Lung (tissue), 11 donors: ENCODE measurements at regions not wholly inside any gene's neighbourhood (a gene's known extent, or its start where the extent isn't known, plus 50 kb on each side); places are given as distances from the start of the nearest gene placed in this dataset.

Experiments used
- ATAC-seq: fragments of 200-7000 bp; cut with Tn5 transposase; one replicate; pipeline ENCODE4 v1.9.1; 2020; ENCODE audit warnings: moderate number of reproducible peaks; ENCODE audit not compliant: insufficient read depth, low FRiP score
- DNase-seq, 3 donors: peaks; one replicate each; pipeline ENCODE4 v3.0.0-alpha.2; 2013 to 2017
- H3K27ac ChIP-seq, 2 donors: one replicate each; pipeline ENCODE4 v1.5.1; 2013; ENCODE audit warnings: mild to moderate bottlenecking in 2 of 2, moderate library complexity in 2 of 2, control low read depth in 1 of 2, inconsistent platforms in 1 of 2, low read depth in 1 of 2, low read length in 1 of 2
- H3K27me3 ChIP-seq, 3 donors: one replicate each; pipeline ENCODE4 v1.5.1; 2013; ENCODE audit warnings: low read length in 2 of 3; ENCODE audit not compliant: control insufficient read depth in 3 of 3, insufficient read depth in 3 of 3
- H3K36me3 ChIP-seq, 4 donors: one replicate each; pipeline ENCODE4 v1.5.1; 2013; ENCODE audit warnings: low read length in 4 of 4, mild to moderate bottlenecking in 1 of 4, moderate library complexity in 1 of 4; ENCODE audit not compliant: control insufficient read depth in 4 of 4, insufficient read depth in 4 of 4
- H3K4me1 ChIP-seq, 5 donors: one replicate each; pipeline ENCODE4 v1.5.1; 2013; ENCODE audit warnings: low read length in 5 of 5, mild to moderate bottlenecking in 2 of 5, moderate library complexity in 1 of 5; ENCODE audit not compliant: control insufficient read depth in 5 of 5, insufficient read depth in 5 of 5
- H3K4me3 ChIP-seq: one replicate; pipeline ENCODE4 v1.5.1; 2013; ENCODE audit warnings: mild to moderate bottlenecking, control low read depth, moderate library complexity
- H3K9ac ChIP-seq, 2 donors: one replicate each; pipeline ENCODE4 v1.5.1; 2013; ENCODE audit warnings: low read length in 2 of 2, control low read depth in 1 of 2; ENCODE audit not compliant: insufficient read depth in 1 of 2
- H3K9me3 ChIP-seq, 4 donors: one replicate each; pipeline ENCODE4 v1.5.1; 2013; ENCODE audit warnings: low read length in 3 of 4, mild to moderate bottlenecking in 1 of 4, moderate library complexity in 1 of 4; ENCODE audit not compliant: control insufficient read depth in 4 of 4, insufficient read depth in 3 of 4
- WGBS, 2 donors: extraction: QIAGEN DNeasy Blood & Tissue Kit; methylation state at CpG; one replicate each; pipeline ENCODE4 v1.1.7; 2013; 5-methylcytosine and 5-hydroxymethylcytosine counted together
- TF ChIP-seq, protein P1 (sequence below): IDR thresholded peaks from 2 replicates; pipeline ENCODE4 v1.5.1; 2012; ENCODE audit warnings: mild to moderate bottlenecking; ENCODE audit errors: control extremely low read depth, extremely low read depth
- donor health status: control.
- donor health status: control.
- donor health status: Bipolar disorder and iron deficiency.
- donor health status: healthy.
- donor health status: DM: yes; HTN: yes; CAD: no.

DNA sequence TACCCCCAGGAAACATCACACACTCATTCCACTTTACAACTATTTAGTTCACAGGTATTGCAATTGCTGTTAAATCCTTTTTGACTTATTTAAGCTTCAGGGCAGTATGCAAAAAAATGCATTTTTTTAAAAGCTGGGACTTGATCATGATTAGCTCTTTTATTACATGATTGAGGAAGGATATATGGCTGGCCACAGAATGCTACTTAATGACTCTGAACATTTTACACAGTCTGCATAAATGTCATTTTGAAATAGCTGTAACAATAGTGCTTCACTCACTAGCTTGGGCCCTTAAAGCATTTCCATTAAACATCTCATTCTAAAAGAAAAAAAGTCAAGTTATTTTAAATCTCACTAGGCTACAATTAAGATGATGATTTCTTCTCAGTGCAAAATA lies 429.7 kb downstream of the FRK start:
- H3K27ac ChIP-seq, result no peak overlapping the region
- H3K27me3 ChIP-seq, result no peaks in the 10 kb centered on the region
- no peaks in the 10 kb centered on the region for H3K36me3 ChIP-seq
- DNase-seq (peak in 2 of 3 donors; percentile 1 to 2), ATAC-seq (no peak)
- H3K4me1 ChIP-seq, result peaks cover 0 to 5% (median 0%) of the 10 kb centered on the region in 5 donors
- H3K9ac ChIP-seq, result no peak overlapping the region
- TF ChIP-seq, protein P1, sequence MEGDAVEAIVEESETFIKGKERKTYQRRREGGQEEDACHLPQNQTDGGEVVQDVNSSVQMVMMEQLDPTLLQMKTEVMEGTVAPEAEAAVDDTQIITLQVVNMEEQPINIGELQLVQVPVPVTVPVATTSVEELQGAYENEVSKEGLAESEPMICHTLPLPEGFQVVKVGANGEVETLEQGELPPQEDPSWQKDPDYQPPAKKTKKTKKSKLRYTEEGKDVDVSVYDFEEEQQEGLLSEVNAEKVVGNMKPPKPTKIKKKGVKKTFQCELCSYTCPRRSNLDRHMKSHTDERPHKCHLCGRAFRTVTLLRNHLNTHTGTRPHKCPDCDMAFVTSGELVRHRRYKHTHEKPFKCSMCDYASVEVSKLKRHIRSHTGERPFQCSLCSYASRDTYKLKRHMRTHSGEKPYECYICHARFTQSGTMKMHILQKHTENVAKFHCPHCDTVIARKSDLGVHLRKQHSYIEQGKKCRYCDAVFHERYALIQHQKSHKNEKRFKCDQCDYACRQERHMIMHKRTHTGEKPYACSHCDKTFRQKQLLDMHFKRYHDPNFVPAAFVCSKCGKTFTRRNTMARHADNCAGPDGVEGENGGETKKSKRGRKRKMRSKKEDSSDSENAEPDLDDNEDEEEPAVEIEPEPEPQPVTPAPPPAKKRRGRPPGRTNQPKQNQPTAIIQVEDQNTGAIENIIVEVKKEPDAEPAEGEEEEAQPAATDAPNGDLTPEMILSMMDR, result no peak
- no peak overlapping the region for H3K4me3 ChIP-seq
- H3K9me3 ChIP-seq, result no peaks in the 10 kb centered on the region

DNA sequence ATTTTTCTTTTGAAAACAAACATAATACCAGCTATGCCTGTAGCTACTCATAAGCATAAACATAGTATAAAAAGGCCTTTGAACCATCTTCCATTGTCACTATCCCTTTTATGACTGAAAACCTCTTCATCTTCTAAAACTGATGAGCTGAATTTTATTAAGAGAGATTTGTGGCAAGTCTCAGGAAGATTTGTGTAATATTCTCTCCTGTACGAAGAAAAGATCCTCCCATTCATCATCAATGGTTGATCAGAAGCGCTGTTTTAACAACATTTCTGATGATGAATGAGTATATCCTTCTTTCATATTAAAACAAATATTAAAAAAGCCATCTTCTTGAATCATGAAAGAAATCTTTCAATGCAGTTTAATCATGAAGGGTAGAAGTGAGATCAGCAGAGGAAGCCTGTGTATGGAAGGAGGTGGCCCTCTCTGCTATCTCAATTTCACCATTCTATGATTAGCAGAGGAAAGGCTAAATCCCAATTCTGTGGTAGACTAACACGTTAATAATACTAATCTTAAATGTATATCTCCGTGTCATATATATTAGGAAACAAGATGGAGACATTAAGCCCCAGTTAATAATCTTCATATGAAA lies 430.2 kb downstream of the FRK start:
- Histone ChIP-seq H3K36me3 (no peaks in the 10 kb centered on the region), H3K4me1 (peaks cover 0 to 5% (median 0%) of the 10 kb centered on the region in 5 donors), H3K9ac (no peak overlapping the region), H3K9me3 (no peaks in the 10 kb centered on the region), H3K27ac (no peak overlapping the region), H3K4me3 (no peak overlapping the region), H3K27me3 (no peaks in the 10 kb centered on the region)
- ATAC-seq, result no peak
- TF ChIP-seq, protein P1, result no peak
- 84% methylated on average over 4 of the region's 4 CpGs for WGBS, 2 donors
- DNase-seq, result no peak

DNA sequence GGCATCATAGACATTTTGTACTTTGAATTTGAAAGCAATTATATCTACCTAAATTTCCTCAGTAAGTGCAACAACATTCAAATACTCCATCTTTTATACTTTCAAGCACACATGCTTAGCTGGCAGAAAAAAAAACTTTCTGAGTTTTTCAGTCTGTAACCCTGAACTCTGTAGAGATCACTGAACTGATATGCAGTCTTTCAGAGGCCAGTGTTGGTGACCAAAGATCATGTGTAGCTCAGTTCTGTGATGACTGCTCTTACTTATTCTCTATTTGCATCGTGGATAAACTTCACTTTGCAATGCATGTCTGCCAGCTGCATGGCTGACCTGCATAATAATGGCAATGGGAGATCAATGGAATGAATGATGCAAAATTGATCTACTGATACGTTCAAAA lies 431.3 kb downstream of the FRK start:
- TF ChIP-seq, protein P1, result no peak
- DNase-seq (no peak), ATAC-seq (no peak)
- no peaks in the 10 kb centered on the region for H3K9me3 ChIP-seq
- 80 to 81% methylated on average over 2 of the region's 2 CpGs for WGBS, 2 donors
- H3K27ac ChIP-seq, result no peak overlapping the region
- no peaks in the 10 kb centered on the region for H3K36me3 ChIP-seq
- H3K4me1 ChIP-seq, result peaks cover 0 to 3% (median 0%) of the 10 kb centered on the region in 5 donors
- H3K9ac ChIP-seq, result no peak overlapping the region
- H3K4me3 ChIP-seq, result no peak overlapping the region
- H3K27me3 ChIP-seq, result no peaks in the 10 kb centered on the region

DNA sequence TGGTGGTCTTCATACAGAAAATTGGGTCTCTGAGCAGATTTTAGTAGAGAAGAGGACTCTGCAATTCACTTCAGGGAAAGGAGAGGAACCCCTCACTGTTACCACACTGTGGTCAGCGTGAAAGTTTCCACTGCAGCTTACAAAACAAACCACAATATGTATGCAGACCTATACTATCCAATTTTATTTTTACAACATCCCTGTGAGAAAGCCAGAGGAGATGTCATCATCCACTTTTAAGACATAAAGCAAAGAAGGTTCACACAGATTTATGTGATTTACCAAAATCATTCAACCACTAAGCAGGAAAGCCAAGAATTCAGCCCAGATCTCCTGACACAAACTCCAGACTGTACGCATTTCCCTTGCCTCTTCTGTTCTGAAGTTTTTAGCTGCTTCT lies 442.4 kb downstream of the FRK start:
- ATAC-seq, result no peak
- Histone ChIP-seq H3K27ac (no peak overlapping the region), H3K36me3 (no peaks in the 10 kb centered on the region), H3K4me3 (no peak overlapping the region), H3K27me3 (no peaks in the 10 kb centered on the region), H3K4me1 (no peaks in the 10 kb centered on the region), H3K9ac (no peak overlapping the region), H3K9me3 (no peaks in the 10 kb centered on the region)
- DNase-seq, result no peak
- TF ChIP-seq, protein P1, result no peak
- 82 to 85% methylated on average over 2 of the region's 2 CpGs for WGBS, 2 donors
